ENCODE measurements at regions not wholly inside any gene's neighbourhood (a gene's known extent, or its start where the extent isn't known, plus 50 kb on each side); places are given as distances from the start of the nearest gene placed in this dataset.
"Not testable (repeated sequence)": the region's sequence is repeated elsewhere in the genome, so short reads cannot be mapped to it uniquely, and the experiment has no call there.

GRCh38 chr4:189740118-189740517, 200.6 kb upstream of the FRG1 start:
- peaks cover 0 to 22% (median 10%) of the 10 kb centered on the region in 8 donors for H3K9me3 ChIP-seq
- H3K36me3 ChIP-seq; H3K27me3 ChIP-seq (replicated peaks in 1 of 7); intact Hi-C loops (cut with DNase I; ENCODE audit: low total_unique reads); DNase-seq; H3K4me3 ChIP-seq; H3K27ac ChIP-seq; H3K4me1 ChIP-seq: not testable (repeated sequence)
- WGBS, 5 donors = 68 to 82% (median 76%) methylated on average over 7 of the region's 7 CpGs

GRCh38 chr4:189740873-189741272, 199.8 kb upstream of the FRG1 start:
- WGBS, 5 donors = 78 to 90% (median 87%) methylated on average over 16 of the region's 16 CpGs
- H3K27me3 ChIP-seq (replicated peaks in 1 of 7) = no peaks in the 10 kb centered on the region
- H3K4me1 ChIP-seq = no peaks in the 10 kb centered on the region
- H3K36me3 ChIP-seq = no peaks in the 10 kb centered on the region
- intact Hi-C loops (cut with DNase I; ENCODE audit: low total_unique reads) = no loop called here
- H3K27ac ChIP-seq = no peak overlapping the region
- no peak overlapping the region for H3K4me3 ChIP-seq
- no peak for DNase-seq
- peaks cover 0 to 23% (median 10%) of the 10 kb centered on the region in 8 donors for H3K9me3 ChIP-seq
- TF ChIP-seq POLR2AphosphoS5 (IDR thresholded peaks at IDR 0.05) = no peak
- TF ChIP-seq POLR2A (IDR thresholded peaks at IDR 0.05) = no peak
- TF ChIP-seq CTCF (IDR thresholded peaks at IDR 0.05 in 8 of 11, conservative IDR thresholded peaks at IDR 0.05 in 3 of 11) = no peak

- WGBS, 5 donors = 63 to 85% (median 70%) methylated on average over 1 of the region's 1 CpG
- H3K27ac ChIP-seq; H3K27me3 ChIP-seq (replicated peaks in 1 of 7); H3K4me1 ChIP-seq; intact Hi-C loops (cut with DNase I; ENCODE audit: low total_unique reads); H3K36me3 ChIP-seq; H3K4me3 ChIP-seq; DNase-seq: not testable (repeated sequence)
- peaks cover 0 to 38% (median 20%) of the 10 kb centered on the region in 8 donors for H3K9me3 ChIP-seq
These were observed 187.6 kb upstream of the FRG1 start for GRCh38 chr4:189753092-189753491.

- no peaks in the 10 kb centered on the region for H3K36me3 ChIP-seq
- H3K4me3 ChIP-seq = no peak overlapping the region
- no peak overlapping the region for H3K27ac ChIP-seq
- DNase-seq = no peak
- no peaks in the 10 kb centered on the region for H3K27me3 ChIP-seq (replicated peaks in 1 of 7)
- intact Hi-C loops (cut with DNase I; ENCODE audit: low total_unique reads) = no loop called here
- no peaks in the 10 kb centered on the region for H3K9me3 ChIP-seq
- 68 to 89% (median 79%) methylated on average over 3 of the region's 3 CpGs for WGBS, 5 donors
- TF ChIP-seq POLR2AphosphoS5 (IDR thresholded peaks at IDR 0.05) (no peak), POLR2A (IDR thresholded peaks at IDR 0.05) (no peak), CTCF (IDR thresholded peaks at IDR 0.05 in 8 of 11, conservative IDR thresholded peaks at IDR 0.05 in 3 of 11) (no peak)
- H3K4me1 ChIP-seq = no peaks in the 10 kb centered on the region
These were observed 177.1 kb upstream of the FRG1 start for GRCh38 chr4:189763583-189763982.

GRCh38 chr4:189765301-189765700, 175.4 kb upstream of the FRG1 start:
- 74 to 84% (median 78%) methylated on average over 10 of the region's 10 CpGs for WGBS, 5 donors
- Histone ChIP-seq H3K27me3 (replicated peaks in 1 of 7) (no peaks in the 10 kb centered on the region), H3K4me3 (no peak overlapping the region), H3K36me3 (no peaks in the 10 kb centered on the region), H3K9me3 (no peaks in the 10 kb centered on the region), H3K4me1 (no peaks in the 10 kb centered on the region), H3K27ac (no peak overlapping the region)
- intact Hi-C loops (cut with DNase I; ENCODE audit: low total_unique reads) = no loop called here
- no peak for DNase-seq
- TF ChIP-seq POLR2AphosphoS5 (IDR thresholded peaks at IDR 0.05) (no peak), POLR2A (IDR thresholded peaks at IDR 0.05) (no peak), CTCF (IDR thresholded peaks at IDR 0.05 in 8 of 11, conservative IDR thresholded peaks at IDR 0.05 in 3 of 11) (no peak)

All from spleen (tissue), 11 donors.